Heart left ventricle (tissue), 13 donors: ENCODE measurements at regions not wholly inside any gene's neighbourhood (a gene's known extent, or its start where the extent isn't known, plus 50 kb on each side); places are given as distances from the start of the nearest gene placed in this dataset.
"Not testable (repeated sequence)": the region's sequence is repeated elsewhere in the genome, so short reads cannot be mapped to it uniquely, and the experiment has no call there.

Source experiments
- CTCF ChIP-seq, 12 donors: fragments of 200-600 bp; sonication (generic) in 4 of 12; IDR thresholded peaks; one replicate each; pipeline versions ENCODE4 v1.5.0 to v1.8.0; 2018 to 2022; ENCODE audit warnings: antibody characterized with exemption in 12 of 12, mild to moderate bottlenecking in 5 of 12
- POLR2A ChIP-seq, 2 donors: fragments of 450-650 bp; IDR thresholded peaks; one replicate each; pipeline ENCODE4 v1.6.1; 2017; ENCODE audit warnings: antibody characterized with exemption in 2 of 2, mild to moderate bottlenecking in 2 of 2, moderate library complexity in 2 of 2
- donor health status: ischemic (EF 13 %, LVEDD 7.1; RV severe dilation, severe dysfunction).
- donor health status: DM: no; HTN: yes; CAD: no.
- donor health status: DM: no; HTN: no; CAD: no.
- donor health status: ischemic (EF 25% LVEDD 6.9; RV normal size, moderate dysfunction).
- donor health status: ischemic (EF 25% LVEDD 5.7; RV mildly dilated, moderate dysfunction).
- donor health status: ischemic (EF 35%, LVEDD 5.7; RV mildly dilated, moderate dysfunction).
- donor health status: nonischemic (EF 11% LVEDD 7.7; RV severe dilation, severe dysfunction).
- donor health status: DM: yes; HTN: yes; CAD: no.
- donor health status: PGD.
- donor health status: ischemic (EF 29% LVEDD 5.4; RV normal size, mild dysfunction).
- donor health status: nonischemic (EF 23%, LVEDD 6.1; RV moderate dilation, normal function).

DNA sequence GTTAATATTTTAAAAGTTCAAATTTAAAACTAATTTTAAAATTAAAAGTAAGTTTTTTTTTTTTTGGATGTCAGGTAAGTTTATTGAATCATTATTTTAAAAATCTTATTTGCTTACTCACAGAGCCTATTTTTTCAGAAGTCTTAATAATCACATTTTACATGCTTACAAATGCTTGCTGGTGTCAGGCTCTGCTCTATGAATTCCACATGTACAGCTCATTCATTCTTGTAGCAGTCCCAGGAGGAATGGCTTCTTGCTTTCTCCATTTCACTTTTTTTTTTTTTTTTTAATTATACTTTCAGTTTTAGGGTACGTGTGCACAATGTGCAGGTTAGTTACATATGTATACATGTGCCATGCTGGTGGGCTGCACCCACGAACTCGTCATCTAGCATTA is 368.1 kb downstream of the HS3ST1 start:
- TF ChIP-seq CTCF, POLR2A (IDR thresholded peaks at IDR 0.05): not testable (repeated sequence)
